Cardiac muscle cell (in vitro differentiated cells and primary cell): ENCODE measurements at regions not wholly inside any gene's neighbourhood (a gene's known extent, or its start where the extent isn't known, plus 50 kb on each side); places are given as distances from the start of the nearest gene placed in this dataset.

Experiments
- DNase-seq, 2 donors: peaks; one replicate each; pipeline versions ENCODE4 v3.0.0 to v3.0.0-alpha.2; 2010 to 2017; ENCODE audit warnings: low read depth in 1 of 2, low spot score in 1 of 2
- H3K27ac ChIP-seq: fragments of 200-600 bp; sonication (generic); 2 replicates; pipeline ENCODE4 v1.5.1; 2016
- H3K27me3 ChIP-seq: fragments of 200-600 bp; sonication (generic); 2 replicates; pipeline ENCODE4 v1.6.0; 2016; ENCODE audit warnings: control low read depth
- H3K36me3 ChIP-seq: fragments of 200-600 bp; sonication (generic); 2 replicates; pipeline ENCODE4 v1.5.1; 2016; ENCODE audit warnings: control low read depth
- H3K4me1 ChIP-seq: fragments of 200-600 bp; sonication (generic); 2 replicates; pipeline ENCODE4 v1.8.1; 2017; ENCODE audit warnings: low read depth, mild to moderate bottlenecking, mixed run types
- H3K4me3 ChIP-seq: fragments of 200-600 bp; sonication (generic); 2 replicates; pipeline ENCODE4 v1.5.1; 2016; ENCODE audit warnings: mild to moderate bottlenecking
- H3K9me3 ChIP-seq: fragments of 200-600 bp; sonication (generic); 2 replicates; pipeline ENCODE4 v1.5.1; 2017; ENCODE audit warnings: low read depth, mild to moderate bottlenecking, control low read depth
- CTCF ChIP-seq: IDR thresholded peaks from 2 replicates; pipeline ENCODE4 v1.5.1; 2012; ENCODE audit warnings: low read depth, mild to moderate bottlenecking, low read length

- no peak for DNase-seq
- no peak for TF ChIP-seq CTCF
- Histone ChIP-seq H3K9me3 (no peaks in the 10 kb centered on the region), H3K36me3 (no peaks in the 10 kb centered on the region), H3K27me3 (no peaks in the 10 kb centered on the region), H3K4me1 (no peaks in the 10 kb centered on the region), H3K27ac (no peak overlapping the region), H3K4me3 (no peak overlapping the region)
Measured at GRCh38 chr5:13307480-13307879, 637.0 kb downstream of the DNAH5 start.

GRCh38 chr5:13303445-13303844 is 641.0 kb downstream of the DNAH5 start:
- no peaks in the 10 kb centered on the region for H3K36me3 ChIP-seq
- TF ChIP-seq CTCF, result no peak
- no peaks in the 10 kb centered on the region for H3K4me1 ChIP-seq
- no peaks in the 10 kb centered on the region for H3K27me3 ChIP-seq
- no peaks in the 10 kb centered on the region for H3K9me3 ChIP-seq
- no peak for DNase-seq
- no peak overlapping the region for H3K27ac ChIP-seq
- no peak overlapping the region for H3K4me3 ChIP-seq

GRCh38 chr5:13278811-13279210 is 665.7 kb downstream of the DNAH5 start:
- no peak for TF ChIP-seq CTCF
- no peak for DNase-seq

GRCh38 chr5:13278148-13278547 is 666.3 kb downstream of the DNAH5 start:
- TF ChIP-seq CTCF, result no peak
- Histone ChIP-seq H3K36me3 (no peaks in the 10 kb centered on the region), H3K4me1 (no peaks in the 10 kb centered on the region), H3K27ac (no peak overlapping the region), H3K4me3 (no peak overlapping the region), H3K27me3 (no peaks in the 10 kb centered on the region), H3K9me3 (no peaks in the 10 kb centered on the region)
- DNase-seq, result no peak

More at GRCh38 chr5:13278811-13279210, 665.7 kb downstream of the DNAH5 start:
- H3K9me3 ChIP-seq, result no peaks in the 10 kb centered on the region
- no peaks in the 10 kb centered on the region for H3K27me3 ChIP-seq
- no peaks in the 10 kb centered on the region for H3K36me3 ChIP-seq
- no peak overlapping the region for H3K4me3 ChIP-seq
- H3K4me1 ChIP-seq, result no peaks in the 10 kb centered on the region
- H3K27ac ChIP-seq, result no peak overlapping the region

GRCh38 chr5:13276156-13276555 is 668.3 kb downstream of the DNAH5 start:
- Histone ChIP-seq H3K27me3 (no peaks in the 10 kb centered on the region), H3K4me1 (no peaks in the 10 kb centered on the region), H3K27ac (no peak overlapping the region), H3K36me3 (no peaks in the 10 kb centered on the region), H3K9me3 (no peaks in the 10 kb centered on the region), H3K4me3 (no peak overlapping the region)
- no peak for DNase-seq
- TF ChIP-seq CTCF, result no peak

- DNase-seq, result no peak
- no peak for TF ChIP-seq CTCF
- Histone ChIP-seq H3K27ac (no peak overlapping the region), H3K27me3 (no peaks in the 10 kb centered on the region), H3K4me1 (no peaks in the 10 kb centered on the region), H3K4me3 (no peak overlapping the region), H3K36me3 (no peaks in the 10 kb centered on the region), H3K9me3 (no peaks in the 10 kb centered on the region)
Measured at GRCh38 chr5:13263701-13264100, 680.8 kb downstream of the DNAH5 start.
